Erythroblast (primary cell): ENCODE measurements at regions not wholly inside any gene's neighbourhood (a gene's known extent, or its start where the extent isn't known, plus 50 kb on each side); places are given as distances from the start of the nearest gene placed in this dataset.

Experiments used
- GATA1 ChIP-seq: IDR thresholded peaks from 2 replicates; pipeline ENCODE4 v1.6.1; 2011; ENCODE audit warnings: low read depth, mild to moderate bottlenecking, control low read depth, low read length, moderate library complexity
- POLR2A ChIP-seq: IDR thresholded peaks from 2 replicates; pipeline ENCODE4 v1.6.1; 2011; ENCODE audit warnings: mild to moderate bottlenecking, low read length

DNA sequence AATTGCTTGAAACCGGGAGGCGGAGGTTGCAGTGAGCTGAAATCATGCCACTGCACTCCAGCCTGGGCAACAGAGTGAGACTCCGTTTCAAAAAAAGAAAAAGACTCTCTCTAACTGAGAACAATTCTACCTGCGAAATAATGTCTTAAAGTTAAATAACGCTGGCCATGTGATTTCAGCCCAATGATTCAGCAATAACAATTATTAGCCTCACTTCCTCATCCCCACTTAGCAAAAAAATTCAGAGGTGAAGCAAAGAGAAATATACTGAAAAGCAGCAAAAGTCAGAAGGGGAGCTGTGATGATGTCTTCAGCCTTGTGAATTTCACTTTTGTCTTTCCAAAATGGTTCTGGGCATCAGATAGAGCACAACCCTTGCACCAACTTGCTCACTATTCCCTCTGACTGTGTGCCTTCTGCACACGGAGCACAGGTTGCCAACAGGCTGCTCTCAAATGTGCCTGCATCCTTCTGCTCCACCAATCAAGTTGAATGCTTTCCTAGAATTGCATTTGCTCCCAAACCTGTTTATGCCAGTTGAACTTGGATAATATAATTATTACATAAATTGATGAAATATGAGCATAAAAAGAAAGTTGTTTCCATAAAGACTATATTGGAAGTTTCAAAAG lies 79.8 kb upstream of the IPO9 start:
- TF ChIP-seq POLR2A (no peak), GATA1 (no peak)
